BLaER1 (cell line): ENCODE measurements at regions not wholly inside any gene's neighbourhood (a gene's known extent, or its start where the extent isn't known, plus 50 kb on each side); places are given as distances from the start of the nearest gene placed in this dataset.
A peak's percentile ranks its signal among the peaks of the same experiment; 100 is the strongest.

Source experiments
- H3K27ac ChIP-seq: shearing (Covaris generic); formaldehyde crosslinking; 2 replicates; pipeline ENCODE4 v1.8.1; 2022
- H3K27me3 ChIP-seq: shearing (Covaris generic); formaldehyde crosslinking; 2 replicates; pipeline ENCODE4 v1.8.1; 2022
- H3K36me3 ChIP-seq: shearing (Covaris generic); formaldehyde crosslinking; 2 replicates; pipeline ENCODE4 v1.8.1; 2022
- H3K4me1 ChIP-seq: shearing (Covaris generic); formaldehyde crosslinking; 2 replicates; pipeline ENCODE4 v1.8.1; 2022
- H3K4me2 ChIP-seq: shearing (Covaris generic); formaldehyde crosslinking; 2 replicates; pipeline ENCODE4 v1.8.1; 2022
- H3K4me3 ChIP-seq: shearing (Covaris generic); formaldehyde crosslinking; 2 replicates; pipeline ENCODE4 v1.8.1; 2022
- H3K9ac ChIP-seq: shearing (Covaris generic); formaldehyde crosslinking; 2 replicates; pipeline ENCODE4 v1.8.1; 2022
- H3K9me3 ChIP-seq: shearing (Covaris generic); formaldehyde crosslinking; 2 replicates; pipeline ENCODE4 v1.8.1; 2022
- H4K20me1 ChIP-seq: shearing (Covaris generic); formaldehyde crosslinking; 2 replicates; pipeline ENCODE4 v1.8.1; 2022
- Cebpa-rat ChIP-seq: shearing (Covaris generic); IDR thresholded peaks from 2 replicates; pipeline ENCODE4 v1.8.1; 2022

DNA sequence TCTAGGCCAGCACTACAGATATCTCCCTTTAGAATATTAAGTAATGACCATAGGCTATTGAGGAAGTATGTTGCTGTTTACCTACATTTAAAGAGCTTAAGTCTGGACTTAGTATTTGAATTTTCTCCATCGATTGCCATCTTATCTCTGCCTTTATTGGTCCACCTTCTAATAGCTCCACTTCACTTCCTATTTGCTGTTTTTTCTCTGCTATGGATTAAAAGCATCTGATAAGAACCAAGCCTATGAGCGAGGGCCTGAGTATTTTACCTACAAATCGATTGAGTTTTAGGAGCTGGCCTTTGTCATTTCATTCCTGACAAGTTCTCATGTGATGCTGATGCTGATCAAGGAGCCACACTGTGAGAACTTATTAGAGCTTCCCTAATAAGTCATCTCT is 52.6 kb upstream of the AKAP13 start:
- no peak overlapping the region for H3K9ac ChIP-seq
- no peak overlapping the region for H3K27ac ChIP-seq
- no peak for TF ChIP-seq Cebpa-rat
- H4K20me1 ChIP-seq = no peaks in the 10 kb centered on the region
- H3K4me2 ChIP-seq = peak overlapping the region; percentile 95
- H3K4me1 ChIP-seq = peaks cover 59% of the 10 kb centered on the region
- no peaks in the 10 kb centered on the region for H3K27me3 ChIP-seq
- H3K4me3 ChIP-seq = no peak overlapping the region
- H3K36me3 ChIP-seq = no peaks in the 10 kb centered on the region
- H3K9me3 ChIP-seq = no peaks in the 10 kb centered on the region

DNA sequence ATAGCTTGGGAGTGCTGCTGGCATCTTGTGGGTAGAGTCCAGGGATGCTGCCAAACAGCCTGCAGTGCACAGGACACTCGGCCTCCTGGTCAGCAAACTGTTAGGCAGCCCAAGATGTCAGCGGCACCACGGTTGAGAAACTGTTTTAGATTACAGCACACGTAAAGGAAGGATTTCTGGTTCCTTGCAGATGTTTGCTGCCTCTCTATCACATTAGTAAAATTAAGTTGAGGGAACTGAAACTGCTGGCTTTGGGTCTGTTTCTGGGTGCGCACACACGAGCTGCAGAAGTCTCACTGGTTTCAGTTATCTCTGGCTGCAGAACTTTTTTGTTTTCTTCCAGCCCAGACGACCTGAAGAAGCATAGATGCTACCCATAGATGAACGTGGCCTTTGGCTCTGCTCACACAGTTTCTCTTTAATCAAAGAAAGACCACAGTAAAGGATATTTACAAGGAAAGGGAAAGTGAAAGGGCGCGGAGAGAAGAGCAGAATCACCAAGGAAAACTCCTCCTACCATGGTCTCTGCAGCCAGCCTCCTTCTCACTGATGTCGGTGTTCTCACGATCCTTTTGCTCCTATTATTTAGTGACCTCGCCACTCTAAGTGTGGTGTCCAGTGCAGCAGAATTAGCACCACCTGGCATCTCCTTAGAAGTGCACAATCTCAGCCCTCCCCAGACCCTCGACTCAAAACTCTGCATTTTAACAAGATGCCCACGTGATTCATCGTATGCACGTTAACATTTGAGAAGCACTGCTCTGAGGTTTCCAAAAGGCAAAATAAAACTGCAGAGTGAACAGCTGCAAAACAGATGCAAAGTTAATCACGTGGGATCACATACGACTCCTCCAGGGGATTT is 50.6 kb upstream of the AKAP13 start:
- Histone ChIP-seq H3K9ac (peak overlapping the region; percentile 80), H3K27ac (peak overlapping the region; percentile 89), H3K9me3 (no peaks in the 10 kb centered on the region), H3K36me3 (no peaks in the 10 kb centered on the region), H3K4me3 (peak overlapping the region; percentile 68), H3K27me3 (no peaks in the 10 kb centered on the region), H3K4me1 (peaks cover 49% of the 10 kb centered on the region), H3K4me2 (peak overlapping the region; percentile 95), H4K20me1 (no peaks in the 10 kb centered on the region)
- no peak for TF ChIP-seq Cebpa-rat
